ENCODE measurements at regions not wholly inside any gene's neighbourhood (a gene's known extent, or its start where the extent isn't known, plus 50 kb on each side); places are given as distances from the start of the nearest gene placed in this dataset.
"Not testable (repeated sequence)": the region's sequence is repeated elsewhere in the genome, so short reads cannot be mapped to it uniquely, and the experiment has no call there.

DNA sequence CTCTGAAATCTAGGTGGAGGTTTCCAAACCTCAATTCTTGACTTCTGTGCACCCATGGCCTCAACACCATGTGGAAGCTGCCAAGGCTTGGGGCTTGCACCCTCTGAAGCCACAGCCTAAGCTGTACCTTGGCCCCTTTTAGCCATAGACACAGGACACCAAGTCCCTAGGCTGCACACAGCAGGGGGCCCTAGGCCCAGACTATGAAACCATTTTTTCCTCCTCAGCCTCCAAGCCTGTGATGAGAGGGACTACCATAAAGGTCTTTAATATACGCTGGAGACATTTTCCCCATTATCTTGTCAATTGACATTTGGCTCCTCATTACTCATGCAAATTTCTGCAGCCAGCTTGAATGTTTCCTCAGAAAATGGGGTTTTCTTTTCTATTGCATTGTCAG is 53.7 kb upstream of the RASGRF1 start:
- not testable (repeated sequence) for TF ChIP-seq POLR2A (IDR thresholded peaks at IDR 0.05)
- TF ChIP-seq, protein P1, sequence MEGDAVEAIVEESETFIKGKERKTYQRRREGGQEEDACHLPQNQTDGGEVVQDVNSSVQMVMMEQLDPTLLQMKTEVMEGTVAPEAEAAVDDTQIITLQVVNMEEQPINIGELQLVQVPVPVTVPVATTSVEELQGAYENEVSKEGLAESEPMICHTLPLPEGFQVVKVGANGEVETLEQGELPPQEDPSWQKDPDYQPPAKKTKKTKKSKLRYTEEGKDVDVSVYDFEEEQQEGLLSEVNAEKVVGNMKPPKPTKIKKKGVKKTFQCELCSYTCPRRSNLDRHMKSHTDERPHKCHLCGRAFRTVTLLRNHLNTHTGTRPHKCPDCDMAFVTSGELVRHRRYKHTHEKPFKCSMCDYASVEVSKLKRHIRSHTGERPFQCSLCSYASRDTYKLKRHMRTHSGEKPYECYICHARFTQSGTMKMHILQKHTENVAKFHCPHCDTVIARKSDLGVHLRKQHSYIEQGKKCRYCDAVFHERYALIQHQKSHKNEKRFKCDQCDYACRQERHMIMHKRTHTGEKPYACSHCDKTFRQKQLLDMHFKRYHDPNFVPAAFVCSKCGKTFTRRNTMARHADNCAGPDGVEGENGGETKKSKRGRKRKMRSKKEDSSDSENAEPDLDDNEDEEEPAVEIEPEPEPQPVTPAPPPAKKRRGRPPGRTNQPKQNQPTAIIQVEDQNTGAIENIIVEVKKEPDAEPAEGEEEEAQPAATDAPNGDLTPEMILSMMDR (IDR thresholded peaks at IDR 0.05): not testable (repeated sequence)

All from testis (tissue), 2 donors.